Neural cell (in vitro differentiated cells): ENCODE measurements at regions not wholly inside any gene's neighbourhood (a gene's known extent, or its start where the extent isn't known, plus 50 kb on each side); places are given as distances from the start of the nearest gene placed in this dataset.

Experiments
- H2AFZ ChIP-seq: fragments of 200-600, 300-800 bp; sonication (generic), shearing (Covaris generic); 2 replicates; pipeline ENCODE4 v1.6.0; 2014; ENCODE audit warnings: low read depth, mild to moderate bottlenecking, antibody characterized with exemption, low read length, moderate library complexity
- H3F3A ChIP-seq: fragments of 200-600 bp; shearing (Covaris generic); 2 replicates; pipeline ENCODE4 v1.6.1; 2016; ENCODE audit warnings: mild to moderate bottlenecking, moderate library complexity, mixed read lengths, antibody characterized with exemption, low read length; ENCODE audit not compliant: insufficient read depth, poor library complexity, severe bottlenecking
- H3K27ac ChIP-seq: fragments of 200-600, 300-800 bp; sonication (generic), shearing (Covaris generic); 2 replicates; pipeline ENCODE4 v1.5.1; 2014; ENCODE audit warnings: mild to moderate bottlenecking, low read length, moderate library complexity
- H3K27me3 ChIP-seq: fragments of 300-800, 200-600 bp; sonication (generic), shearing (Covaris generic); 2 replicates; pipeline ENCODE4 v1.6.0; 2014; ENCODE audit warnings: mild to moderate bottlenecking, low read depth, low read length, moderate library complexity; ENCODE audit not compliant: insufficient read depth
- H3K36me3 ChIP-seq: fragments of 300-800, 200-600 bp; sonication (generic), shearing (Covaris generic); 2 replicates; pipeline ENCODE4 v1.5.1; 2014; ENCODE audit warnings: mild to moderate bottlenecking, antibody characterized with exemption, low read length, moderate library complexity; ENCODE audit not compliant: insufficient read depth
- H3K4me2 ChIP-seq: fragments of 300-800, 200-600 bp; sonication (generic), shearing (Covaris generic); 2 replicates; pipeline ENCODE4 v1.6.0; 2014; ENCODE audit warnings: mild to moderate bottlenecking, low read length
- H3K4me3 ChIP-seq: fragments of 300-800, 200-600 bp; sonication (generic), shearing (Covaris generic); 2 replicates; pipeline ENCODE4 v1.5.1; 2014; ENCODE audit warnings: mild to moderate bottlenecking, low read length, moderate library complexity
- H3K79me2 ChIP-seq: fragments of 200-600 bp; shearing (Covaris generic); replicated peaks from 2 replicates; pipeline ENCODE4 v1.6.0; 2014; ENCODE audit warnings: mild to moderate bottlenecking, low read length, moderate library complexity; ENCODE audit not compliant: insufficient read depth
- H3K9ac ChIP-seq: fragments of 300-800, 200-600 bp; sonication (generic), shearing (Covaris generic); 2 replicates; pipeline ENCODE4 v1.6.1; 2016; ENCODE audit warnings: mild to moderate bottlenecking, low read length, mixed read lengths
- H3K9me2 ChIP-seq: fragments of 200-600 bp; shearing (Covaris generic); 2 replicates; pipeline ENCODE4 v1.6.1; 2016; ENCODE audit warnings: mild to moderate bottlenecking, low read length, mixed read lengths; ENCODE audit not compliant: insufficient read depth
- H3K9me3 ChIP-seq: fragments of 200-600, 300-800 bp; sonication (generic), shearing (Covaris generic); 2 replicates; pipeline ENCODE4 v1.6.1; 2016; ENCODE audit warnings: mild to moderate bottlenecking, mixed run types, low read length, moderate library complexity, mixed read lengths
- H4K20me1 ChIP-seq: fragments of 200-600 bp; shearing (Covaris generic); 2 replicates; pipeline ENCODE4 v1.6.1; 2016; ENCODE audit warnings: mild to moderate bottlenecking, mixed run types; ENCODE audit not compliant: insufficient read depth
- CTCF ChIP-seq: fragments of 450-650 bp; IDR thresholded peaks from 2 replicates; pipeline ENCODE4 v1.5.1; 2014; ENCODE audit warnings: antibody characterized with exemption, mild to moderate bottlenecking, moderate library complexity; ENCODE audit not compliant: poor library complexity, severe bottlenecking
- EP300 ChIP-seq: fragments of 450-650 bp; conservative IDR thresholded peaks from 2 replicates; pipeline ENCODE4 v1.6.1; 2014; ENCODE audit warnings: antibody characterized with exemption, mild to moderate bottlenecking, moderate library complexity; ENCODE audit not compliant: poor library complexity, severe bottlenecking
- EZH2 ChIP-seq: fragments of 200-600, 300-800 bp; shearing (Covaris generic), sonication (generic); IDR thresholded peaks from 2 replicates; pipeline ENCODE4 v1.6.1; 2014; ENCODE audit warnings: antibody characterized with exemption, low read length, borderline replicate concordance, mild to moderate bottlenecking; ENCODE audit not compliant: insufficient read depth, poor library complexity, severe bottlenecking
- MXI1 ChIP-seq: fragments of 450-650 bp; conservative IDR thresholded peaks from 2 replicates; pipeline ENCODE4 v1.6.1; 2014; ENCODE audit warnings: antibody characterized with exemption, mild to moderate bottlenecking; ENCODE audit not compliant: poor library complexity, severe bottlenecking
- POLR2AphosphoS5 ChIP-seq: IDR thresholded peaks from 2 replicates; pipeline ENCODE4 v1.6.1; 2012
- RAD21 ChIP-seq: fragments of 450-650 bp; conservative IDR thresholded peaks from 2 replicates; pipeline ENCODE4 v1.6.1; 2014; ENCODE audit warnings: antibody characterized with exemption, mild to moderate bottlenecking, moderate library complexity
- REST ChIP-seq: IDR thresholded peaks from 2 replicates; pipeline ENCODE4 v1.6.1; 2012; ENCODE audit warnings: borderline replicate concordance
- SMC3 ChIP-seq: fragments of 450-650 bp; conservative IDR thresholded peaks from 2 replicates; pipeline ENCODE4 v1.6.1; 2014; ENCODE audit warnings: antibody characterized with exemption, mild to moderate bottlenecking, moderate library complexity; ENCODE audit not compliant: poor library complexity
- TAF1 ChIP-seq: IDR thresholded peaks from 2 replicates; pipeline ENCODE4 v1.6.1; 2012; ENCODE audit warnings: low read depth

GRCh38 chr3:120853416-120853815, 54.6 kb upstream of the STXBP5L start:
- Histone ChIP-seq H3K4me3 (no peak overlapping the region), H3K27me3 (no peaks in the 10 kb centered on the region), H3K27ac (no peak overlapping the region), H3K9me3 (no peaks in the 10 kb centered on the region), H3K9me2 (no peaks in the 10 kb centered on the region), H3K4me2 (no peak overlapping the region), H3K79me2 (no peaks in the 10 kb centered on the region), H3F3A (no peaks in the 10 kb centered on the region), H3K9ac (no peak overlapping the region), H2AFZ (no peak overlapping the region), H4K20me1 (no peaks in the 10 kb centered on the region), H3K36me3 (no peaks in the 10 kb centered on the region)
- TF ChIP-seq RAD21 = no peak
- TF ChIP-seq SMC3 = no peak

- H4K20me1 ChIP-seq = no peaks in the 10 kb centered on the region
- H3K27ac ChIP-seq = no peak overlapping the region
- no peaks in the 10 kb centered on the region for H3F3A ChIP-seq
- H3K4me3 ChIP-seq = no peak overlapping the region
- TF ChIP-seq SMC3 (no peak), TAF1 (no peak), RAD21 (no peak), REST (no peak), POLR2AphosphoS5 (no peak), CTCF (no peak), EP300 (no peak), MXI1 (no peak), EZH2 (no peak)
- no peak overlapping the region for H3K9ac ChIP-seq
- no peak overlapping the region for H3K4me2 ChIP-seq
- no peaks in the 10 kb centered on the region for H3K9me3 ChIP-seq
- no peaks in the 10 kb centered on the region for H3K36me3 ChIP-seq
- no peaks in the 10 kb centered on the region for H3K9me2 ChIP-seq
- no peaks in the 10 kb centered on the region for H3K27me3 ChIP-seq
- no peak overlapping the region for H2AFZ ChIP-seq
- no peaks in the 10 kb centered on the region for H3K79me2 ChIP-seq
These were observed 53.0 kb upstream of the STXBP5L start for GRCh38 chr3:120854908-120855526.
